HT-29 (cell line): ENCODE measurements at regions not wholly inside any gene's neighbourhood (a gene's known extent, or its start where the extent isn't known, plus 50 kb on each side); places are given as distances from the start of the nearest gene placed in this dataset.

Source experiments
- DNase-seq: peaks from one replicate; pipeline ENCODE4 v3.0.0-alpha.2; 2015; ENCODE audit warnings: low spot score

DNA sequence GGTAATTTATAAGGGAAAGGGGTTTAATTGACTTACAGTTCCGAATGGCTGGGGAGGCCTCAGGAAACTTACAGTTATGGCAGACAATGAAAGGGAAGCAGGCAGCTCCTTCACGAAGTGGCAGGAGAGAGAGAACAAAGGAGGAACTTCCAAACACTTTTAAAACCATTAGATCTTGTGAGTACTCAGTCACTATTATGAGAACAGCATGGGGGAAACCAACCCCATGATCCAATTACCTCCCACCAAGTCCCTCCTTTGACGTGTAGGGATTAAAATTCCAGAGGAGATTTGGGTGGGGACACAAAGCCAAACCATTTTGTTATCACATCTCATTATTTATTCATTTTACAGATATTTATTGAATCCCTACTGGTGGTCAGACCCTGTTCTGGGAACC, 822.8 kb downstream of the GALC start:
- no peak for DNase-seq

DNA sequence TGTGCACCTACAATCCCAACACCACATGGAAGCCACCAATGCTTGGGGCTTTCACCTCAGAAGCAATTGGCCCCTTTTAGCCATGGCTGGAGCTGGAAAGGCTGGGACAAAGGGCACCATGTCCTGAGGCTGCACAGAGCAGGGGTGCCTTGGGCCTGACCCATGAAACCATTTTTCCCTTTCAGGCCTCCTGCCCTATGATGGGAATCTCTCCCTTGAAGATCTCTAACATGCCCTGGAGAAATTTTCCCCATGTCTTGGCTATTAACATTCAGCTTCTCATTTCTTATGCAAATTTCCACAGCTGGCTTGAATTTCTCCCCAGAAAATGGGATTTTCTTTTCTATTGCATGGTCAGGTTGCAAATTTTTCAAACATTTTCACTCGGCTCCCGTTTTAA, 823.6 kb downstream of the GALC start:
- no peak for DNase-seq

DNA sequence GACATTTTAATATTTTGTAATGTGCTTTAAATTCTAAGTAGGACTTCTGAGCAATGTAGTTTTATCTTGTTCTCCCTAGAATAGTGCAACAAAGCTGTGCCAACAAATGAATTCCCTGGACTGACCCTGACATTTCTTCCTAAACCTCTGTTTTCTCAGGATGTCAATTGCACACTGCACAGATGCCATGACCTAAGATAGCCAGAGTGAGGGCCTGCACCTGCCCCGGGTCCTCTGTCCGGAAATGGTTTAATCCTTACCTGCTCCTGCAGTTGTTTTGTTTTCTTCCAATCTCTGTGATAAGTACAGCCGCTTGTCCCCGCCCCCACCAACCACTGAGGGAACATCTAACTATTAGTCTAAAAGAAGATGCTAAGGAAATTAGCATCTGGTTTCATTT, 831.5 kb downstream of the GALC start:
- no peak for DNase-seq

DNA sequence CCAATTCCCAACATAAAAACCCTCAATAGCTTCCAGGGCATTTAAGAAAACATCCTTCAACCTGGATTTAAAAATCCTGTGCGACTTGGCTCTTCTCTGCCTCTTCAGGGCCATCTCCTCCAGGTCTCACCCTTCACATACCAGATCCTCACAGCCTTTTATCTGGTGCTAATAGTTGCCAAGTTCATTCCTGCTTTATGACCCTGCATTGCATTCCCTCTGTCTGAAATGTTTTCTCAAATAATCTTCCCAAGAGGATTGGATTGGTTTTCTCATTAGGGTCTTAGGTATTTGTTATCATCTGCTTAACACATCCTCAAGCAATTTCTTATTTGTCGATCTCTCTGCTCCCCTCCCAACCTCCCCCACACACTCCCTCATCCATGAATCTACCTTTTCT, 832.0 kb downstream of the GALC start:
- DNase-seq: no peak

DNA sequence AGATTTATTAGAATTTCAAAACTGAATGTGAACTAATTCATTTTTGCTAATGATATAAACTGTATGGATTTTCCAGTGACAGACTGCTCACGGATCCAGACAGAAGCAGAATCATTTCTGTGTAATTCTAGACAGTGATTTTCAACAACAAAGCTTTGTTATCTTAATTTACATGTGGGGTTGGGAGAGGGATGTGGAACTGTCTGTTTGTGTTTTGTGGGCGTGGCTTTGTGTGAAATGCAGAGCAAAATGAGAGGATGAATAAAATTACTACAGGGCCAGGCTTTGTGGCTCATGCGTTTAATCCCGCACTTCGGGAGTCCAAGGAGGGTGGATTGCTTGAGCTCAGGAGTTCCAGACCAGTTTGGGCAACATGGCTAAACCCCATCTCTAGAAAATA, 834.7 kb downstream of the GALC start:
- no peak for DNase-seq

DNA sequence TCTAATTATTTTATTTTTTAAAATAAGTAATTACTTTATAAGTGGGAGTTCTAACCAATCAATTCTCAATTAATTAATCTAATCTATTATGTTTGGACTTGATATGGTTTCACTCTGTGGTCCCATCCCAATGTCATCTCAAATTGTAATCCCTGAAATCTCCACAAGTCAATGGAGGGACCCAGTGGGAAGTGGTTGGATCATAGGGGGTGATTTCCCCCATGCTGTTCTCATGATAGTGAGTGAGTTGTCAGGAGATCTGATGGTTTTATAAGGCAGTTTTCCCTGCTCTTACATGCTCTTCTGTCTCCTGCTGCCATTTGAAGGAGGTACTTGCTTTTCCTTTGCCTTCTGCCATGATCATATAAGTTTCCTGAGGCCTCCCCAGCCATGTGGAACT, 836.1 kb downstream of the GALC start:
- DNase-seq: no peak

DNA sequence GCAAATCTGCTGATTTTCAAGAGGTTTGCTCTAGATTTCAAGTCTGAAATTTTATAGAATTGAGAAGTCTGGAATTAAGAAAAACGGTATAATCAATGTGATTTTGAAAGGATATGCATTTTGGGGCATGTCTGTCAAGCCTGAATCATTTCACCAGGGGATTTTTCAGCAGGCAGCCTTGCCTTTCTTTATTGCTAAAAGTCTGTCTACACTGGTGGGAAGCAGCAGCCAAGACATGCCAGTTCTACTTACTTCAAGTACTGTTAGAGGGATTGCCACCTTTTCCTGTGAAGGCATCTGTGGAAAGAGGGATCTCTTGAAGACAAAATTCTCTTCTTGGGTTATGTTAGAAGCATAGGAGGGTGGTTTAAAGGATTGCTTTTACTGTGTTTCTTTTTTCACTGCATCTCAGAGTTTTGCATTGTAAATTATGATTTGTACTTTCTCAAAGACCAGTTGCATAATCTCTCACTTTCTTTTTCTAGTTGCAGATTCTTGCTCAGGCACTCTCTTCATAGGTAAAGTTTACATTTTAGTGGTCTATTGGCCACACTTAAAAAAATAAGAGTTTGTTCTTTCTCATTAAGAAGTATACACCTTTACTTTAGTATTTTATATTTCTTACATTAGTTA, 837.0 kb downstream of the GALC start:
- DNase-seq: no peak

DNA sequence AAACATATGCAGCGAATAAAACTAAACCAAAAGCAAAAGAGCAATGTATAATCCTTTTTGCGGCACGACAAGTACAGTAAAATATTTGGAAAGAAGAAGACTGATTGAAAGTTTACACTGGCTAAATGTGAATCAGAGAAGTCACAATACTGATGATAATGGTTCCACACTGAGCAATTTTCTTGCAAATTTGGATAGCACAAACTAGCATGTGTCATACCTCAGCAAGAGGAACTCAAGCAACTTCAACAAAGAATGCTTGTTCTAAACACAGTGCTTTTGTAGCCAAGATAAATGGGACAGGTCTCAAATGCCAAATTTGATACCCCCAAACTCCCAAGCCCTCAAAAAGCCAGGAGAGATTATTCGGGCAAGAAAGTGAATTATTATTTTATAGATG, 839.1 kb downstream of the GALC start:
- DNase-seq: no peak

DNA sequence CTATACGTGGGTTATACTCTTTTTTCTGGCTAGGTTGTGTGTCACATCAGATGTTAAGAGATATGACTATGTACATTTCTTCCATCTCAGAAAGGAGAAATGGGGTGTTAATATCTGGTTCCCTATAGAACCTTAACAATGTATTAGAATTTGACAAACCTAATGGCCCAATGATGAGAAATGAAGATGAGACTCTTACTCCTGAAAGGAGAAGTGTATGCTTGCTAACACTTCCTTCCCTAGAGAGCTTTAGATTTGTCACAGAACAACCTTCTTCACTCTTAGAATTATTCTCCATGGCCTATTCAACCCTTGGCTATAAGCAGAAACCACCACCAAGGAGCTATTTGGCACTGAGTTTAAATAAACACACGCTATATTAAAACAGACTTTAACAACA, 839.6 kb downstream of the GALC start:
- DNase-seq: no peak

DNA sequence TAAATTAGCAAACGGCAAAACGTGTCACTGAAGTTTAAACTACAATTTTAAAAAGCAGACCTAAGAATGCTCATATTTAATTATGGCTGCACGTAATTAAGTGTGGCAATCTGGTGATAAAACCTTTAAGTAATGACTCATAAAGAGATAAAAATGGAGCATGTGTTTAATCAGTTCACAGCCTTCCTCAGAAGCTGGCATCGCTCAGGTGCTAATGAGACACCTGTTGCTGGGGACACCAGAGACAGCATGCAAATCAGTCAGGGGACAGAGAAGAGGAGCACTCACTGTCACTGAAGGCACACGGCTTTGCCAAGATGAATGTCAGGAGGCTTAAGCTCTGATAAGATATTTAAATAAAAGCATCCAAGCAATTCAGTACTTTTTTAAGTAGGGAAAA, 840.3 kb downstream of the GALC start:
- DNase-seq: no peak

DNA sequence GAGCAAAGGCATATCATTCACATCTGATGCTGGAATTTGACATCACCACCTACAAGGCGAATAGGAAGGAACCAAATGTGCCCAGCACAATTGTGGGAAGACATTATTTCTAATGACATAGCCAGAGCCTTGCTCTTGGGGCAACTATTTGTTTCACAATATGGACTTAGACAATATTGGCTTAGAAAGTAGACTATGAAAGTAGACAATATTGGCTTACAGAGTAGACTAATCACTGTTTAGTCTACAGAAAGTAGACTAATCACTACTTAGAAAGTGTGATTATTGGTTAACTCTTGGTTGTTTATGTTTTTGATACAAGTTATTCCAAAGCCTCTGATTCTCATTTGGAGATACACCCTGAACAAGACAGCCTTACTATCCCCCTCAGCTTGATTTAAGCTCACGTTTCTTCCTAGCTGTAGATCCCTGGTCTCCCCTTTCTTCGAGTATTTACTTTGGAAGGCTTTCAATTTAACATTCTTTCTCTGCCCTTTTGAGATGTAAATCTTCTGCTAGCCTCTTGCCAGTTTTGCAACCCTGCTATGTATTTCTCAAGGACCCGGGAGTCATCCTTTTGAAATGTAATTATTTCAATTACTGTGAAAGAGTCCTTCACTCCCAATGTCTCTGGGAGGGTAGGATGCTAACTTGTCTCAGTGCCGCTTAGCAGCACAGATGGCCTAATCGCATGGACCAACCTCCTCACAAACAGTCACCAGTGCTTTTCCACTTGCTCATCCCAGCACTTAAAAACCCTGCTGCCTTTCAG, 843.2 kb downstream of the GALC start:
- no peak for DNase-seq

DNA sequence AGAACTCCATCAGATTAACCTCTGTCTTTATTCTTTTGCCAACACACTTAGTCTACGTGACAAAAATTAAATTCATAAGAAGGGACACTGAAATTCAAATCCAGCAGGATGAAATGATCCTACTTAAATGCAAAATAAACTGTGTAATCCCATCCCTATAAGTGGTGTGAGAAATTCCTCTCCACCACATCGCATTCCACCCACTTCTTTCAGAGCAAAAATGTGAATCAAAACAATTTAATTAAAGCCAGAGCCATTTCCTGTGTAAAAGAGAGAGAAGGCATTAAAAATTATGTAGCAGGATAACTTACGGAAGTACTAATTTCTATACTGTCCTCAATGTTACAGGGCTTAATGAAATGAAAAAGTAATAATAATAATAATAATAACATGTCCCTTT, 844.3 kb downstream of the GALC start:
- DNase-seq: no peak

DNA sequence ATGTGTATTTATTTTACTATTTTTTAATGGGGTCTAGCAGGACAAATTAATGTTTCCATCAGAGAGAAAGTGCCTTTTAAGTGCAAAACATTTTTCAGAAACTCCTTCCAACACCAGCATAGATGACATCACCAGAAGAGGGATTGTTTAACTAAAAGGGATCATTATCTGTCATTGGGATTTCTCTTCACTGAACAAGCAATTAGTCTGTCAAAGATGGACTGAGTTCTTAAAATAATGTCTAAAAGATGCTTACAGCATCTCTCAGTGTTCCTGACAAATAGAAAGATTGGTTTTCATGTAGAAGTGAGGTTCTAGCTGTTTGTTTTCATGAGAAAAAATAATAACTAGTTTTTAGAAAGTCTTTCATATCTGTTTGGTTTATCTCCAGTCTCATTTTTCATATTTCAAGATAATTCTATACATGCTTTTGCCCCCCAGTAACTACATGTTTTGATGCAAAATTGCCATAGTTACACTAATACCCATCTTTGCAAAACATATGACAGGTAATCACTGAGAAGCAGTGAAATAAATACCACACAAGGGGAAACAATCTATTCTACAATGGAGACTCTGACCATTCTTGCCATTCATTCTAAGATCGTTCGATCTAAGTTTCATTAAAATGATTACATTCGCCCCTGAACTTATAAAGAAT, 850.3 kb downstream of the GALC start:
- no peak for DNase-seq

DNA sequence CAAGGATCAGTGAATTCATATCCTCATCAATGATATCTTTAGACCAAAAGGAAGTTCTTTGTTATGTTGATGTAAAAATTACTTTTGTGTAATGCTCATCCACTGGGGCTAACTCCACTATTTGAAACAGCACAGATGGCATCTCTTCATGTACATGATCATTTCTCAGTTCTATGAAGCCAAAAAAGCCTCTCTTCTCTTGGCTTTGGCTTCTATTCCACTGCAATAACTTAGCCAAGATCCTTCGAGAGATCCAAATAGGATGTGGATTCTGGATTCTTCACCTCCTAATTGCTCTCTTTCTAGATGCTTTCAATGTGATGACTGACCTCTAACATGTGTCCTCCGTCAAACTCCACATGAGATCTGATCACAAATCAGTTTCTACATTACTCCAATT, 851.2 kb downstream of the GALC start:
- no peak for DNase-seq

DNA sequence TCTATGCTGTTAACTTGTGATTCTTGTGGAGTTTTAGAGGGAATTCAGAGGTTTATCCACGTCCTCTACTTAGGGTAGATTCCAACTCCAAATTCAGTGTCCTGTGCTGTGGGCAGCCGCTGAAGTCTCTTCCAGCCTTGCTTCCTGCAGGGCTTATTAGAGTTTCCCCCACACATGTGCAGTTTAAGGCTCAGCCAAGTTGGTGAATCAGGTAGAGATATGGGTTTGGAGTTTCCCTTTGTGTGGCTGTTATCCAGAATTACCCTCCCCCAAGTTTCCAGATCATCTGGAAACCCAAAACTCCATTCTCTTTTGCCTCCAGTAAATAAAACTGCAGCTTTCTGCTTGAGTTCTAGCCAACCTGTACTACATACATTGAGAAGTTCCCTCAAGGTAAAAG, 853.7 kb downstream of the GALC start:
- DNase-seq: no peak

DNA sequence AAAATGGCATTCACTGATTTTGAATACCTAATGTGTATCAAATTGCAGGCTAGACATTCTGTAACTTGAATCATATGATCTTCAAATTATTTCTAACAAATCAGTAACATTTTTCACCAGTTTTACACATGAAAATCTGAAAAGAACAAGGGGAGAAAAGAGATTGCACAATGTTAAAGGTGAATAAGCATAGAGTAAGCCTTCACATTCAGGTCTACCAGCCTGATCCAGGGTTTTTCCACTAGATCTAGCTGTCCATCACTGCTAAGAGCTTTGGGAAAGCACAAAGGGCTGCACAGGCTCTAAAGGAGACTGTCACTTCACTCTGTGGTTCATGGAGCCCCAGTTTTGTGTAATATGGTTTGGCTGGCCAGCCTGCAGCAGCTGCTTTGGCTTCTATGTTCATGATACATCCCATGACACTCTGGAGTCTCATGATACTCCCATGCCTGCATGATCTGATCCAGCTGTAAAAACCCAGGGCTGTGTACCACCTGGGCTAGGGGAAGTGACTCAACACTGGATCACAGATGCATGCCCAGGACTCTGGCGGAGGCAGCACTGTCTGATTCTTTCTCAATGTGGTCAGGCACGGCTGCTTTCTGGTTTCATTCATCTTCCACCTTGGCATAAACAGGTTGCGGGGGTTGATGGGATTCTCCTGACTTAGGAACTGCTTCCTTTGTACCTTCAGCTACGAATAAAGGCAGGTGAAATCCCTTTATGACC, 859.7 kb downstream of the GALC start:
- DNase-seq: no peak

DNA sequence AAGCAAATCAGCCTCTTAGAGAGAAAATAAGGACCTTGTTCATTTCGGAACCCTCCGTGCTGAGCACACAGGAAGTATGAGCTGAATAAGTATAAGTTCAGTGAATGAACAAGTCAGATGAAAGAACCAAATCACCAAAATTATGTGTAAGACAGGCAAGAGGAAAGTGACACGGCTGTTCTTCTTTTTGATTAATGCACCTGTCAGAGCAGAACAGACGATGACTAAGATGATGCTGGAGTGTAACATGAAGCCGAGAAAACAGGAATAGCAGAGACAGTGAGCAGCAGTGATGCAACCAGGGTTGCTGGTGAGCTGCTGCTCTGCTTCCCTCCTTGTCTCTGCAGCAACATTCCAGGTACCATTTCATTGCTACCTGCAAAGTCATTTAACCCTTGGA, 861.1 kb downstream of the GALC start:
- no peak for DNase-seq

DNA sequence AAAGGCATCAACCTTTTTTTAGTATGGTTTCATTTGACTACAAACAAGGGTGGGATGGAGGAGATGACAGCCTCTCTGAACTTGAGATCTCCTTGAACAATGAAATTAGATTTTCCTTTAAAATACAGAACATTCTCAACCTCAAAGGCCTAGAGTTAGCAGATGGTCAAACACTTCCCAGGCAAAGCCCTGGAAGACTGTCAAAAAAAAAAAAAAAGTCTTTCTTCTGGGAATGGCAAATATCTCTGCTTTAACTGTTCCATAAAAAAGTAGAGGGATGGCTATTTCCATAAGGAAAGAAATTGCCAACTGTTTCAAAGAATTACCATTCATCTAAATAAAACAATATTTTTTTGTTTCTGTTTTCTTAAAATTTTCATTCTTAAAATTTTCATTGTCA, 870.8 kb downstream of the GALC start:
- no peak for DNase-seq

DNA sequence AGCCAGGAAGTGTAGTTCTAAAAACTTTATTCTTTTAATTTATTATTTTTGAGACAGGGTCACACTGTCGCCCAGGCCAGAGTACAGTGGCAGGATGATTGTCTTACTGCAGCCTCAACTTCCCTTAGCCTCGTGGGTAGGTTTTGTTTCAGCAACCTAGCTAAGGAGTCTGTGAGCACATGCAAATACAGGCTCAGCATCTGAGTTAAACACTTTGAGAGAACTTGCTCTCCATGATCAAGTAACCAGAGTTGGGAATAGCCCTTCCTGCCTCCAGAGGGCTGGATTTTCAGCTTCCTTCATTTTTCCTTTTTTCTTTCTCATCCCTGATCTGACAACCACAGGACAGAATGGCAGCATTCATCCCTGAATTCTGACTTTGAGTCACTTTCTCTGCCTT, 871.3 kb downstream of the GALC start:
- DNase-seq: no peak

DNA sequence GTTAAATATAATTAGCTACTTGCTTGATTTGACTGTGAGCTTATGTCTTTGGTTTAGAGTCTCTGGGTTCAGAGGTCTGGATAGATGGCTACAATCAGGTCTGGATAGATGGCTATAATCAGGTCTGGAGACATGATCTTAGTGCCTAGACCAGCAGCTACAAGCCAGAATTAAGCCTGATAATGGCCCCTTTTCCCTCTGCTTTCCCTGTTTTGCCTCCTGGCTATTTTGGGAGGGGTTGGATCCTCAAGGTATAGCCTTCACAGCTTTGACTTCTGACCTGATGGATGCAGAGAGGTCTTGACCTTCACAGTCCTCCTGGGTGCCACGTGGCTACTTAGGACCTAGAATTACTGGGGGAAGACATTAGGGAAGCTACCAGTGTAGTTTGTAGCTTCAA, 877.7 kb downstream of the GALC start:
- DNase-seq: no peak

DNA sequence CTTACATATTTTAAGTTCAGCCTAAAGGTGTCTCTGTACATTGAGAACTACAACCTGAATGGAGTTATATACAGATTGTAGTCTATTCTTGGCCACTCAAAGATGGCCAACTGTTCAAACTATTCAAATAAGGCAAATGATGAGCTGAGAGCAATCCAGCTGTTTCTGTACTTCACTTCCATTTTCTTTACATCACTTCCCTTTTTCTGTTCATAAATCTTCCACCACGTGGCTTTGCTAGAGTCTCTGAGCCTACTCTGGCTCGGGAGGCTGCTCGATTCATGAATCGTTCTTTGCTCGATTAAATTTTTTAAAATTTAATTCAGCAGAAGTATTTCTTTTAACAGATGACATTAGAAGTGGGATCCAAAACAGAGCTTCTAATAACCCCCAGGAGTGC, 879.7 kb downstream of the GALC start:
- no peak for DNase-seq

DNA sequence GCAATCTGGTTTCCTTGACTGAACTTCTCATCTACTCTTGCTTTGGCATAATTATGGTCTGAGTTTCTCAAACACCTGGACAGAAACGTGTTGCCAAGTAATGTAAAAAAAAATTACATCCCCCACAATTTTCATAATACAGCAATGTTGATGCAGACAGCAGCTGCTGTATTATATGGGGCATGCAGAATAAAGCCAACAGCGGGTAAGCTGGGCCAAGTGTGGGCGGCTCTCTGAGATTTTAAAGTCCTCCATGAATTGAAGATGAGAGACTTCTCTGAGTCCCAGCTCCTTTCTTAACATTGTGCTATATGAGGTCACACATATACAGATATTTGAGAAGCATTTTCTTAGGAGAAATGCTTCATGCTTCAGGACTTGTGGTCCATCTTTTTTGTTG, 881.2 kb downstream of the GALC start:
- DNase-seq: no peak

DNA sequence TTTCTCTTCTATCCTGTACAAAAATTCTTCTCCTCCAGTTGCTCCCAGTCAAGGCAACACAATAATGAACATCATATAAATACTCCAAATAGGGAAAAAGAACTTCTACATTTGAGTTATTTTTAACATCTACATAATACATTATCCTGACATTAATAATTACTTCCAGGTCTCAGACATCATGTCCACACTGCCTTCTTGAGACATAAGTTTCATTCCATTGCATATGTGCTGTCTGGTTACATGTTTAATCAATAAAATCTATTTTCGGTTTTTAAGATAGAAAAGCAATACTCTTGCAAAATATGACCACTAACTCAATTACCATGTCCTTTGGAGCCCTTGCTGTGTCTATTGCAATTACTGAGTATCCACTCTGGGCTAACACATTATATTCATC, 881.9 kb downstream of the GALC start:
- DNase-seq: no peak
